ENCODE measurements at regions not wholly inside any gene's neighbourhood (a gene's known extent, or its start where the extent isn't known, plus 50 kb on each side); places are given as distances from the start of the nearest gene placed in this dataset.

DNA sequence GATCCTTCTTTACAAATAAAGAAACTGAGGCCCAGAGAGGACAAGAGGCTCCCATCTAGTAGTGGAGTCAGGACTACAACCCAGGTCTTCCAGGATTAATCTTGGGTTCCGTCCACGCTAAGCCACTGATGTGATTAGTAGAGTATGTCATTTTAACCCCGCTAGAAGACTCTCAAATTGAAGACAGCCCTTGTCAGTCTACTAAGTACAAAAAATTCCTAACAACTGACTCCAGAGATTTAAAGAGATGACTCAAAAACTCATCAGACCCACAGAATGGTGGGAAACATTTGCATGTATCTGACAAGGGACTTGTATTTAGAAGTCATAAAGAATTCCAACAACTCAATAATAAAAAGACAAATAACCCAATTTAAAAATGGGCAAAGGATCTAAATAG is 145.3 kb downstream of the CNTN3 start:
- H3K27ac ChIP-seq (ENCODE audit: low read length): no peak overlapping the region
- TF ChIP-seq EZH2phosphoT487 (IDR thresholded peaks at IDR 0.05; ENCODE audit: low read length) (no peak), CTCF (IDR thresholded peaks at IDR 0.05; ENCODE audit: low read length) (no peak), EZH2 (optimal IDR thresholded peaks at IDR 0.05; ENCODE audit: low read depth, low read length) (no peak)
- H3K9ac ChIP-seq (ENCODE audit: low read length): no peak overlapping the region
- no peaks in the 10 kb centered on the region for H3K4me1 ChIP-seq (ENCODE audit: low read length)
- DNase-seq: no peak
- no peaks in the 10 kb centered on the region for H4K20me1 ChIP-seq (ENCODE audit: insufficient read depth, low read length)
- no peak overlapping the region for H3K4me3 ChIP-seq (ENCODE audit: low read length)
- no peak overlapping the region for H3K4me2 ChIP-seq (ENCODE audit: low read depth, low read length)
- H3K9me3 ChIP-seq (replicated peaks; ENCODE audit: insufficient read depth, low read length): no peaks in the 10 kb centered on the region
- no peak overlapping the region for H2AFZ ChIP-seq (ENCODE audit: low read length)
- H3K36me3 ChIP-seq (replicated peaks; ENCODE audit: insufficient read depth, low read length): no peaks in the 10 kb centered on the region
- H3K79me2 ChIP-seq (ENCODE audit: low read length): no peaks in the 10 kb centered on the region
- H3K27me3 ChIP-seq (replicated peaks; ENCODE audit: insufficient read depth, low read length): no peaks in the 10 kb centered on the region
- H3K9me2 ChIP-seq (replicated peaks; ENCODE audit: insufficient read depth, low read length): no peaks in the 10 kb centered on the region
- H3F3A ChIP-seq (ENCODE audit: insufficient read depth, low read length): no peaks in the 10 kb centered on the region

GRCh38 chr3:74465715-74466410 is 148.6 kb downstream of the CNTN3 start:
- H3F3A ChIP-seq (ENCODE audit: insufficient read depth, low read length): no peaks in the 10 kb centered on the region
- H3K27ac ChIP-seq (ENCODE audit: low read length): no peak overlapping the region
- H2AFZ ChIP-seq (ENCODE audit: low read length): no peak overlapping the region
- DNase-seq: no peak
- no peak overlapping the region for H3K9ac ChIP-seq (ENCODE audit: low read length)
- no peaks in the 10 kb centered on the region for H3K36me3 ChIP-seq (replicated peaks; ENCODE audit: insufficient read depth, low read length)
- no peaks in the 10 kb centered on the region for H3K27me3 ChIP-seq (replicated peaks; ENCODE audit: insufficient read depth, low read length)
- H3K4me3 ChIP-seq (ENCODE audit: low read length): no peak overlapping the region
- no peaks in the 10 kb centered on the region for H3K9me2 ChIP-seq (replicated peaks; ENCODE audit: insufficient read depth, low read length)
- no peaks in the 10 kb centered on the region for H3K9me3 ChIP-seq (replicated peaks; ENCODE audit: insufficient read depth, low read length)
- H3K4me1 ChIP-seq (ENCODE audit: low read length): no peaks in the 10 kb centered on the region
- H3K79me2 ChIP-seq (ENCODE audit: low read length): no peaks in the 10 kb centered on the region
- H4K20me1 ChIP-seq (ENCODE audit: insufficient read depth, low read length): no peaks in the 10 kb centered on the region
- TF ChIP-seq EZH2 (optimal IDR thresholded peaks at IDR 0.05; ENCODE audit: low read depth, low read length): no peak
- H3K4me2 ChIP-seq (ENCODE audit: low read depth, low read length): no peak overlapping the region

- H2AFZ ChIP-seq (ENCODE audit: low read length): no peak overlapping the region
- no peak overlapping the region for H3K4me2 ChIP-seq (ENCODE audit: low read depth, low read length)
- no peaks in the 10 kb centered on the region for H3K9me3 ChIP-seq (replicated peaks; ENCODE audit: insufficient read depth, low read length)
Observed at GRCh38 chr3:74463515-74463914, 150.9 kb downstream of the CNTN3 start.

More at GRCh38 chr3:74463515-74463914, 150.9 kb downstream of the CNTN3 start:
- DNase-seq: no peak
- Histone ChIP-seq H3K79me2 (ENCODE audit: low read length) (no peaks in the 10 kb centered on the region), H3K4me3 (ENCODE audit: low read length) (no peak overlapping the region), H4K20me1 (ENCODE audit: insufficient read depth, low read length) (no peaks in the 10 kb centered on the region), H3K9me2 (replicated peaks; ENCODE audit: insufficient read depth, low read length) (no peaks in the 10 kb centered on the region), H3K27me3 (replicated peaks; ENCODE audit: insufficient read depth, low read length) (no peaks in the 10 kb centered on the region), H3K9ac (ENCODE audit: low read length) (no peak overlapping the region), H3K36me3 (replicated peaks; ENCODE audit: insufficient read depth, low read length) (no peaks in the 10 kb centered on the region), H3K4me1 (ENCODE audit: low read length) (no peaks in the 10 kb centered on the region), H3F3A (ENCODE audit: insufficient read depth, low read length) (no peaks in the 10 kb centered on the region), H3K27ac (ENCODE audit: low read length) (no peak overlapping the region)
- TF ChIP-seq EZH2 (optimal IDR thresholded peaks at IDR 0.05; ENCODE audit: low read depth, low read length) (no peak), EZH2phosphoT487 (IDR thresholded peaks at IDR 0.05; ENCODE audit: low read length) (no peak), CTCF (IDR thresholded peaks at IDR 0.05; ENCODE audit: low read length) (no peak)
